WTC11 (cell line): ENCODE measurements at regions not wholly inside any gene's neighbourhood (a gene's known extent, or its start where the extent isn't known, plus 50 kb on each side); places are given as distances from the start of the nearest gene placed in this dataset.

Source experiments
- ATAC-seq: fragments of 200-7000 bp; cut with Tn5 transposase; 2 replicates; pipeline ENCODE4 v1.10.0; 2021; ENCODE audit warnings: mild to moderate bottlenecking, moderate library complexity
- CTCF ChIA-PET: fragments of 300-600 bp; sonication (Branson Sonifier 250); formaldehyde crosslinking; loops from one replicate; lab custom pipeline; 2021; ENCODE audit warnings: antibody characterized with exemption; lab: Charles Lee
- POLR2A ChIA-PET: fragments of 350-600 bp; sonication (Branson Sonifier 250); formaldehyde crosslinking; loops from one replicate; lab custom pipeline; 2021; ENCODE audit warnings: antibody characterized with exemption; lab: Charles Lee
- DNase-seq: peaks from one replicate; pipeline ENCODE4 v3.0.0; 2021; ENCODE audit warnings: low spot score
- H3K27ac Mint-ChIP-seq: 2 replicates; pipeline ENCODE4 v1.8.0; 2021; ENCODE audit warnings: mixed read lengths
- H3K27me3 Mint-ChIP-seq: 2 replicates; pipeline ENCODE4 v1.8.0; 2021; ENCODE audit warnings: low read depth, mild to moderate bottlenecking, moderate library complexity, mixed read lengths
- H3K36me3 Mint-ChIP-seq: 2 replicates; pipeline ENCODE4 v1.8.0; 2021; ENCODE audit warnings: mixed read lengths
- H3K4me1 Mint-ChIP-seq: 2 replicates; pipeline ENCODE4 v1.8.0; 2022; ENCODE audit warnings: mixed read lengths
- H3K4me3 Mint-ChIP-seq: 2 replicates; pipeline ENCODE4 v1.8.0; 2021; ENCODE audit warnings: mild to moderate bottlenecking, moderate library complexity, mixed read lengths
- H3K9me3 Mint-ChIP-seq: 2 replicates; pipeline ENCODE4 v1.8.0; 2021; ENCODE audit warnings: mixed read lengths
- CREM ChIP-seq: sonication (generic); formaldehyde crosslinking; IDR thresholded peaks from 2 replicates; pipeline ENCODE4 v1.8.1; 2022; ENCODE audit warnings: mild to moderate bottlenecking, missing genetic modification reagents, moderate library complexity
- GRHL2 ChIP-seq: fragments of 250-450 bp; sonication (Bioruptor Pico); IDR thresholded peaks from 2 replicates; pipeline ENCODE4 v1.8.0; 2022; ENCODE audit warnings: mild to moderate bottlenecking, moderate library complexity; ENCODE audit not compliant: insufficient replicate concordance, severe bottlenecking
- MXD4 ChIP-seq: fragments of 250-450 bp; sonication (Bioruptor Pico); IDR thresholded peaks from 2 replicates; pipeline ENCODE4 v1.8.0; 2021; ENCODE audit warnings: mild to moderate bottlenecking, moderate library complexity, borderline replicate concordance
- NFYB ChIP-seq: sonication (generic); formaldehyde crosslinking; conservative IDR thresholded peaks from 2 replicates; pipeline ENCODE4 v1.8.0; 2022; ENCODE audit warnings: low read depth, missing genetic modification reagents
- NR3C1 ChIP-seq: sonication (generic); formaldehyde crosslinking; conservative IDR thresholded peaks from 2 replicates; pipeline ENCODE4 v1.8.1; 2023; ENCODE audit warnings: low read depth, mild to moderate bottlenecking, missing genetic modification reagents
- RORB ChIP-seq: fragments of 250-450 bp; sonication (Bioruptor Pico); IDR thresholded peaks from 2 replicates; pipeline ENCODE4 v1.9.0; 2021; ENCODE audit warnings: mild to moderate bottlenecking
- SMAD3 ChIP-seq: sonication (generic); formaldehyde crosslinking; IDR thresholded peaks from 2 replicates; pipeline ENCODE4 v1.8.0; 2022; ENCODE audit warnings: missing genetic modification reagents, mild to moderate bottlenecking, borderline replicate concordance
- ZNF121 ChIP-seq: sonication (generic); formaldehyde crosslinking; IDR thresholded peaks from 2 replicates; pipeline ENCODE4 v1.8.0; 2023; ENCODE audit warnings: missing genetic modification reagents
- ZNF416 ChIP-seq: fragments of 250-450 bp; sonication (Bioruptor Pico); IDR thresholded peaks from 2 replicates; pipeline ENCODE4 v1.9.0; 2021; ENCODE audit warnings: mild to moderate bottlenecking, inconsistent platforms
- TF ChIP-seq, protein P1 (sequence below): fragments of 250-450 bp; sonication (Bioruptor Pico); conservative IDR thresholded peaks from 2 replicates; pipeline ENCODE4 v1.9.0; 2021; ENCODE audit warnings: mild to moderate bottlenecking
- TF ChIP-seq, protein P2 (sequence below): fragments of 250-450 bp; sonication (Bioruptor Pico); IDR thresholded peaks from 2 replicates; pipeline ENCODE4 v1.9.0; 2021; ENCODE audit warnings: mild to moderate bottlenecking
- TF ChIP-seq, protein P3 (sequence below): sonication (generic); formaldehyde crosslinking; IDR thresholded peaks from 2 replicates; pipeline ENCODE4 v1.8.1; 2022; ENCODE audit warnings: mild to moderate bottlenecking, missing genetic modification reagents, moderate library complexity, borderline replicate concordance
- TF ChIP-seq, protein P4 (sequence below): fragments of 250-450 bp; sonication (Bioruptor Pico); IDR thresholded peaks from 2 replicates; pipeline ENCODE4 v1.9.0; 2021; ENCODE audit warnings: mild to moderate bottlenecking, borderline replicate concordance
- TF ChIP-seq, protein P5 (sequence below): sonication (generic); formaldehyde crosslinking; IDR thresholded peaks from 2 replicates; pipeline ENCODE4 v1.8.1; 2023; ENCODE audit warnings: mild to moderate bottlenecking, missing genetic modification reagents, moderate library complexity
- TF ChIP-seq, protein P6 (sequence below): sonication (generic); formaldehyde crosslinking; IDR thresholded peaks from 2 replicates; pipeline ENCODE4 v1.8.0; 2022; ENCODE audit warnings: mild to moderate bottlenecking, missing genetic modification reagents
- TF ChIP-seq, protein P7 (sequence below): sonication (generic); formaldehyde crosslinking; IDR thresholded peaks from 2 replicates; pipeline ENCODE4 v1.8.1; 2022; ENCODE audit warnings: mild to moderate bottlenecking, moderate library complexity, missing genetic modification reagents
- TF ChIP-seq, protein P8 (sequence below): sonication (generic); formaldehyde crosslinking; IDR thresholded peaks from 2 replicates; pipeline ENCODE4 v1.8.1; 2023; ENCODE audit warnings: mild to moderate bottlenecking, missing genetic modification reagents, borderline replicate concordance

DNA sequence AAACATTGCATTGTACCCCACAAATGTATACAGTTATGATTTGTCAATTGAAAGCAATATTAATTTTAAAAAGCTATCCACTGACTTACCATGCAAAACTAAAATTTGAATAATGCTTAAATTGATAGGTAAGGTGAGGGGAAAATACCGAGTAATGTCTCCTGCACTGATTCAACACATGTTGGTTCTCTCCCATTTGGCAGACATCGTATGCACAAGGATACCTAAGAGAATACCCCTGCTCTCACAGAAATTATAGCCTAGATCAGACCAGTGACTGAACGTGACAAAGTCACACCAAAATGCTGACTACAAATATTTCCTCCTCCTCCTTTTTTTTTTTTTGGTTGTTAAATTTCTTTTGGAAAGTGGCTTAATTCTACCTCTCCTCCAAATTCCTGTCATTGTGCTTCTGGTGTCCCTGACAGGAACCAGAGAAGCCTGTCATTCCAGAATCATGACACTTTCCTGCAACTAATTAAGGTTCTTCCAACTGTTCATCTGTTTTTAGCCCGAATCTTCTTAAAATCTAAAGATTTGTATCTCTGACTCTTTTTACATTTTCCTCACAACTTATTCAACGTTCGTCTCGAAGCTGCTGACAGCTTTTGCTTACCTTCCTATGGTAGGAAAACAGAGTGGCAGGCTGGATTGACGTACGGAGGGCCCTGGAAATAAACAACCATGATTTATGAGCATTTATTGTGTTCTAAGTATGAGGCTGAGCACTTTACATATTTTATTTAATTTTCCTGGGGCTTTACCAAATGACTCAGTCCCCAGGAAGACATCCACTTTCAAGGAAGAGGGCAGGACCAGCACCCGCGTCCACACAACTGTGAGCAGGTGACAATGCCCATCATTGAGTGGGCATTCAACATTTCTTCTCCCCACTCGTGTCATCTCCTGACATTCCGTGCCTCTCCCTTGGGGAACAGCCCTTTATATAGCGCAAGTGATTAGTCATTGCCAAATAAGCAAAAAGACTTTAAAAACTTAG is 57.9 kb upstream of the KCNE2 start:
- Mint-ChIP-seq H3K36me3 (no peaks in the 10 kb centered on the region), H3K9me3 (peaks cover 6% of the 10 kb centered on the region), H3K27me3 (no peaks in the 10 kb centered on the region), H3K4me3 (no peak overlapping the region), H3K27ac (no peak overlapping the region), H3K4me1 (no peaks in the 10 kb centered on the region)
- DNase-seq (no peak), ATAC-seq (no peak)
- ChIA-PET POLR2A (no interaction called here), CTCF (no interaction called here)
- TF ChIP-seq CREM (CRISPR knock-in tag) (no peak), NFYB (no peak), MXD4 (no peak), SMAD3 (CRISPR knock-in tag) (no peak), RORB (CRISPR knock-in tag) (no peak), GRHL2 (CRISPR knock-in tag) (no peak), ZNF121 (CRISPR knock-in tag) (no peak), ZNF416 (CRISPR knock-in tag) (no peak), NR3C1 (CRISPR knock-in tag) (no peak)
- TF ChIP-seq, protein P1, sequence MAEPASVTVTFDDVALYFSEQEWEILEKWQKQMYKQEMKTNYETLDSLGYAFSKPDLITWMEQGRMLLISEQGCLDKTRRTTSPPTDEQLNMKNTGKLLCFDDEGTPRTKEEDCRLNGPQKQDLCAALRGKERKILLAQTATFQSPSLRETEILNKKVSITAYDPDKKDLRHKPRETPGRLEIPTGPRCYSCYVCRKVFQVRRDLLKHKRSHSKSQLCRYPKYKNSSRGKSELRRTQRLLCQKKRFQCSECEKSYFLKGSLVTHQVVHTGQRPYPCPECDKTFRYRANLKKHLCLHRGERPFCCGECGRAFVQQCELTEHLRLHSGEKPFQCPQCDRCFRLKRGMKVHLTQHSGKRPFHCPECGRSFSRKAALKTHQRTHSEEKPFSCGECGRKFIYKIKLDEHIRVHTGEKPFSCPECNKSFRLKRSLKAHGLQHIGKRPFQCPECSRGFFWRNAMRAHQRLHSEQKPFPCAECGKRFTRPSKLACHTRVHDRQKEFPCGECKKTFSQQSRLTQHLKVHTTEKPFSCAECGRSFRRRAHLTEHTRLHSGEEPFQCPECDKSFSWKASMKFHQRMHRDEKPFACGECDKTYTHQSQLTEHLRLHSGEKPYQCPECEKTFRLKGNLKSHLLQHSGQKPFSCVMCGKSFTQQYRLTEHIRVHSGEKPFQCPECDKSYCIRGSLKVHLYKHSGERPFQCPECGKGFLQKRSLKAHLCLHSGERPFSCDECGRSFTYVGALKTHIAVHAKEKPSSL, result no peak
- TF ChIP-seq, protein P2, sequence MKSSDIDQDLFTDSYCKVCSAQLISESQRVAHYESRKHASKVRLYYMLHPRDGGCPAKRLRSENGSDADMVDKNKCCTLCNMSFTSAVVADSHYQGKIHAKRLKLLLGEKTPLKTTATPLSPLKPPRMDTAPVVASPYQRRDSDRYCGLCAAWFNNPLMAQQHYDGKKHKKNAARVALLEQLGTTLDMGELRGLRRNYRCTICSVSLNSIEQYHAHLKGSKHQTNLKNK (CRISPR knock-in tag), result no peak
- TF ChIP-seq, protein P3, sequence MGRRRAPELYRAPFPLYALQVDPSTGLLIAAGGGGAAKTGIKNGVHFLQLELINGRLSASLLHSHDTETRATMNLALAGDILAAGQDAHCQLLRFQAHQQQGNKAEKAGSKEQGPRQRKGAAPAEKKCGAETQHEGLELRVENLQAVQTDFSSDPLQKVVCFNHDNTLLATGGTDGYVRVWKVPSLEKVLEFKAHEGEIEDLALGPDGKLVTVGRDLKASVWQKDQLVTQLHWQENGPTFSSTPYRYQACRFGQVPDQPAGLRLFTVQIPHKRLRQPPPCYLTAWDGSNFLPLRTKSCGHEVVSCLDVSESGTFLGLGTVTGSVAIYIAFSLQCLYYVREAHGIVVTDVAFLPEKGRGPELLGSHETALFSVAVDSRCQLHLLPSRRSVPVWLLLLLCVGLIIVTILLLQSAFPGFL, result no peak
- TF ChIP-seq, protein P4, sequence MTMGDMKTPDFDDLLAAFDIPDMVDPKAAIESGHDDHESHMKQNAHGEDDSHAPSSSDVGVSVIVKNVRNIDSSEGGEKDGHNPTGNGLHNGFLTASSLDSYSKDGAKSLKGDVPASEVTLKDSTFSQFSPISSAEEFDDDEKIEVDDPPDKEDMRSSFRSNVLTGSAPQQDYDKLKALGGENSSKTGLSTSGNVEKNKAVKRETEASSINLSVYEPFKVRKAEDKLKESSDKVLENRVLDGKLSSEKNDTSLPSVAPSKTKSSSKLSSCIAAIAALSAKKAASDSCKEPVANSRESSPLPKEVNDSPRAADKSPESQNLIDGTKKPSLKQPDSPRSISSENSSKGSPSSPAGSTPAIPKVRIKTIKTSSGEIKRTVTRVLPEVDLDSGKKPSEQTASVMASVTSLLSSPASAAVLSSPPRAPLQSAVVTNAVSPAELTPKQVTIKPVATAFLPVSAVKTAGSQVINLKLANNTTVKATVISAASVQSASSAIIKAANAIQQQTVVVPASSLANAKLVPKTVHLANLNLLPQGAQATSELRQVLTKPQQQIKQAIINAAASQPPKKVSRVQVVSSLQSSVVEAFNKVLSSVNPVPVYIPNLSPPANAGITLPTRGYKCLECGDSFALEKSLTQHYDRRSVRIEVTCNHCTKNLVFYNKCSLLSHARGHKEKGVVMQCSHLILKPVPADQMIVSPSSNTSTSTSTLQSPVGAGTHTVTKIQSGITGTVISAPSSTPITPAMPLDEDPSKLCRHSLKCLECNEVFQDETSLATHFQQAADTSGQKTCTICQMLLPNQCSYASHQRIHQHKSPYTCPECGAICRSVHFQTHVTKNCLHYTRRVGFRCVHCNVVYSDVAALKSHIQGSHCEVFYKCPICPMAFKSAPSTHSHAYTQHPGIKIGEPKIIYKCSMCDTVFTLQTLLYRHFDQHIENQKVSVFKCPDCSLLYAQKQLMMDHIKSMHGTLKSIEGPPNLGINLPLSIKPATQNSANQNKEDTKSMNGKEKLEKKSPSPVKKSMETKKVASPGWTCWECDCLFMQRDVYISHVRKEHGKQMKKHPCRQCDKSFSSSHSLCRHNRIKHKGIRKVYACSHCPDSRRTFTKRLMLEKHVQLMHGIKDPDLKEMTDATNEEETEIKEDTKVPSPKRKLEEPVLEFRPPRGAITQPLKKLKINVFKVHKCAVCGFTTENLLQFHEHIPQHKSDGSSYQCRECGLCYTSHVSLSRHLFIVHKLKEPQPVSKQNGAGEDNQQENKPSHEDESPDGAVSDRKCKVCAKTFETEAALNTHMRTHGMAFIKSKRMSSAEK, result no peak
- TF ChIP-seq, protein P5, sequence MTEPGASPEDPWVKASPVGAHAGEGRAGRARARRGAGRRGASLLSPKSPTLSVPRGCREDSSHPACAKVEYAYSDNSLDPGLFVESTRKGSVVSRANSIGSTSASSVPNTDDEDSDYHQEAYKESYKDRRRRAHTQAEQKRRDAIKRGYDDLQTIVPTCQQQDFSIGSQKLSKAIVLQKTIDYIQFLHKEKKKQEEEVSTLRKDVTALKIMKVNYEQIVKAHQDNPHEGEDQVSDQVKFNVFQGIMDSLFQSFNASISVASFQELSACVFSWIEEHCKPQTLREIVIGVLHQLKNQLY (CRISPR knock-in tag), result no peak
- TF ChIP-seq, protein P6, sequence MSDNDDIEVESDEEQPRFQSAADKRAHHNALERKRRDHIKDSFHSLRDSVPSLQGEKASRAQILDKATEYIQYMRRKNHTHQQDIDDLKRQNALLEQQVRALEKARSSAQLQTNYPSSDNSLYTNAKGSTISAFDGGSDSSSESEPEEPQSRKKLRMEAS (CRISPR knock-in tag), result no peak
- TF ChIP-seq, protein P7, sequence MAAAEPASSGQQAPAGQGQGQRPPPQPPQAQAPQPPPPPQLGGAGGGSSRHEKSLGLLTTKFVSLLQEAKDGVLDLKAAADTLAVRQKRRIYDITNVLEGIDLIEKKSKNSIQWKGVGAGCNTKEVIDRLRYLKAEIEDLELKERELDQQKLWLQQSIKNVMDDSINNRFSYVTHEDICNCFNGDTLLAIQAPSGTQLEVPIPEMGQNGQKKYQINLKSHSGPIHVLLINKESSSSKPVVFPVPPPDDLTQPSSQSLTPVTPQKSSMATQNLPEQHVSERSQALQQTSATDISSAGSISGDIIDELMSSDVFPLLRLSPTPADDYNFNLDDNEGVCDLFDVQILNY (CRISPR knock-in tag), result no peak
- TF ChIP-seq, protein P8, sequence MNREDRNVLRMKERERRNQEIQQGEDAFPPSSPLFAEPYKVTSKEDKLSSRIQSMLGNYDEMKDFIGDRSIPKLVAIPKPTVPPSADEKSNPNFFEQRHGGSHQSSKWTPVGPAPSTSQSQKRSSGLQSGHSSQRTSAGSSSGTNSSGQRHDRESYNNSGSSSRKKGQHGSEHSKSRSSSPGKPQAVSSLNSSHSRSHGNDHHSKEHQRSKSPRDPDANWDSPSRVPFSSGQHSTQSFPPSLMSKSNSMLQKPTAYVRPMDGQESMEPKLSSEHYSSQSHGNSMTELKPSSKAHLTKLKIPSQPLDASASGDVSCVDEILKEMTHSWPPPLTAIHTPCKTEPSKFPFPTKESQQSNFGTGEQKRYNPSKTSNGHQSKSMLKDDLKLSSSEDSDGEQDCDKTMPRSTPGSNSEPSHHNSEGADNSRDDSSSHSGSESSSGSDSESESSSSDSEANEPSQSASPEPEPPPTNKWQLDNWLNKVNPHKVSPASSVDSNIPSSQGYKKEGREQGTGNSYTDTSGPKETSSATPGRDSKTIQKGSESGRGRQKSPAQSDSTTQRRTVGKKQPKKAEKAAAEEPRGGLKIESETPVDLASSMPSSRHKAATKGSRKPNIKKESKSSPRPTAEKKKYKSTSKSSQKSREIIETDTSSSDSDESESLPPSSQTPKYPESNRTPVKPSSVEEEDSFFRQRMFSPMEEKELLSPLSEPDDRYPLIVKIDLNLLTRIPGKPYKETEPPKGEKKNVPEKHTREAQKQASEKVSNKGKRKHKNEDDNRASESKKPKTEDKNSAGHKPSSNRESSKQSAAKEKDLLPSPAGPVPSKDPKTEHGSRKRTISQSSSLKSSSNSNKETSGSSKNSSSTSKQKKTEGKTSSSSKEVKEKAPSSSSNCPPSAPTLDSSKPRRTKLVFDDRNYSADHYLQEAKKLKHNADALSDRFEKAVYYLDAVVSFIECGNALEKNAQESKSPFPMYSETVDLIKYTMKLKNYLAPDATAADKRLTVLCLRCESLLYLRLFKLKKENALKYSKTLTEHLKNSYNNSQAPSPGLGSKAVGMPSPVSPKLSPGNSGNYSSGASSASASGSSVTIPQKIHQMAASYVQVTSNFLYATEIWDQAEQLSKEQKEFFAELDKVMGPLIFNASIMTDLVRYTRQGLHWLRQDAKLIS (CRISPR knock-in tag), result no peak
